WERI-Rb-1 (cell line): ENCODE measurements at regions not wholly inside any gene's neighbourhood (a gene's known extent, or its start where the extent isn't known, plus 50 kb on each side); places are given as distances from the start of the nearest gene placed in this dataset.

Experiments
- DNase-seq: peaks from one replicate; pipeline ENCODE4 v3.0.0-alpha.2; 2020
- H3K27ac ChIP-seq: fragments of 250-450 bp; sonication (Bioruptor Pico); 2 replicates; pipeline ENCODE4 v1.5.1; 2020; ENCODE audit warnings: mild to moderate bottlenecking, moderate library complexity
- H3K27me3 ChIP-seq: fragments of 250-450 bp; sonication (Bioruptor Pico); 2 replicates; pipeline ENCODE4 v1.5.1; 2021; ENCODE audit warnings: mild to moderate bottlenecking, low read depth, moderate library complexity; ENCODE audit not compliant: insufficient read depth, severe bottlenecking
- H3K36me3 ChIP-seq: fragments of 250-450 bp; sonication (Bioruptor Pico); 2 replicates; pipeline ENCODE4 v1.5.1; 2020; ENCODE audit warnings: mild to moderate bottlenecking, moderate library complexity
- H3K4me3 ChIP-seq: 2 replicates; pipeline ENCODE4 v1.5.1; 2011; ENCODE audit warnings: low read depth, mild to moderate bottlenecking, control low read depth, low read length
- H3K9me3 ChIP-seq: fragments of 250-450 bp; sonication (Bioruptor Pico); 2 replicates; pipeline ENCODE4 v1.5.1; 2021; ENCODE audit warnings: mild to moderate bottlenecking, moderate library complexity; ENCODE audit not compliant: severe bottlenecking
- CTCF ChIP-seq: IDR thresholded peaks from 2 replicates; pipeline ENCODE4 v1.5.1; 2011; ENCODE audit warnings: low read depth, mild to moderate bottlenecking, control low read depth, inconsistent platforms, low read length

DNA sequence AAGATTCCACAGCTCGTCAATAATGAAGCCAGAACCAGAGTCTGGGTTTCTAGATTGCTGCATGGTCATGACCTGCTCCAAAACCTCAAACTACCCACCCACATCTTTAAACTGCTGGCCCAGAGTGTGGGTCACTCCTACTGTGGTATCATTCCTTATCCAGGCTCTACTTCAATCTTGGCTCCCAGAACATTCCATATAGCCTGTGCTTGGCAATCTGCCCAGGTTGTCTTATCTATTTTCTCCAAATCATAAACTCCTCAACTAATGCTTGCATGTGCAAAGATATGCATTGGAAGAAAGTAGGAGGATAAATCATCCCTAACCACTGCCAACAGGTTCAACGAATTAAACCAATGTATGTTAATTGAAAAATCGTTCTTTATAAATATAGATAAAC is 169.7 kb downstream of the ANXA2 start:
- Histone ChIP-seq H3K36me3 (no peaks in the 10 kb centered on the region), H3K4me3 (no peak overlapping the region), H3K9me3 (no peaks in the 10 kb centered on the region), H3K27ac (no peak overlapping the region), H3K27me3 (no peaks in the 10 kb centered on the region)
- DNase-seq, result no peak
- TF ChIP-seq CTCF, result no peak

DNA sequence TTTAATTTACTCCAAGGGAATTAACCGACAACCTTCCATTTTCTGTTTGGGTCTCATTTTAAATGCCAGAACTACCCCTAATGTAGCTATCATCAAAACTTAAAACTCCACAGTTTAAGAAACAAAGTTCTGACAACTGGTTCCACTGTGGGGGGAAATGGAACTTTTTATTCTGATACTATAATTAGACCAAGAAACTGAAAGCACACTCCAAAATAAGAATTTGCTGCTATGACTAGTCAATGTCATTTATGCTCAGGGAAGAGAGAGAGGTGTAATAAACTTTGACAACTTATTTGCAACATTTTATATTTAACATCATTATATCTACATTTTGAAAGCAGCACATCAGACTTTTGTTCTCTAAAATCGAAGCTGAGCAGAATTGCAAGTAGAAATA is 169.2 kb downstream of the ANXA2 start:
- DNase-seq, result no peak
- TF ChIP-seq CTCF, result no peak
- H3K27me3 ChIP-seq, result no peaks in the 10 kb centered on the region

DNA sequence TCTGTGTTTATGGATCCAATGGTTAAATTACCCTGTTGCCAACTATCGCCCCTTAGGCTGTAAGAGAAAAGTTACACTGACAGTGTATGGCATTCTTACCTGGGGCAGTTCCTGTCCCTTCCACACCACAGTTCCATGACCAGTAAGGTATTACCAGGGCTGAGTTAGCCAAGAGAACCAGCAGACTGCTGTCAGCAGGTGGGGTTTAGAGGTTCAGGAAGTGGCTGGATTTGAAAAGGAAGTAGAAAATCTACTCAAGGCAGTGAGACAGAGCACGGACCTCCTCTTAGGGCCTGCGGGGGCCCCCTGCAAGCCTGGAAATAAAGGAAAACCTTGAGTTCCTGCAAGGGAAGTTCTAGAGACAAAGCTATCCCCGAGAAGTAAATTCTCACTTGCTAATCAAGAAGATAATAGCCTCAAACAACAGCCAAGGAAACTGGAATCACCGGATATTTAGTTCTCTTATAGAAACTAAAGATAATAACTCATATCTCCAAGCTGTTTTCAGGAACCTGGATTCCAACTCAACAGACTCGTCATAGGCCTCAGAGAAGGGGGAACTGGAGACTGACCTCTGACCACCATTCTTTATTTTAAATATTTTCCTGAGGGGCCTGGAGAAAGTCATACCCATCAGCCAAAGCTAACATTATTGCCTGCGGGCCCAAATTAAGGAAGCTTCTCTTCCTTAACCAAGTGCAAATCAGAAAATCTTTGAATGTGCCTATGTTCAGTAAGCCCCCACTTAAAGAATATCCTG is 161.7 kb downstream of the ANXA2 start:
- no peaks in the 10 kb centered on the region for H3K36me3 ChIP-seq
- no peak for DNase-seq
- H3K27me3 ChIP-seq, result no peaks in the 10 kb centered on the region
- no peak overlapping the region for H3K4me3 ChIP-seq
- no peak for TF ChIP-seq CTCF
- H3K27ac ChIP-seq, result no peak overlapping the region
- no peaks in the 10 kb centered on the region for H3K9me3 ChIP-seq

More for the DNA sequence above, 169.2 kb downstream of the ANXA2 start:
- H3K4me3 ChIP-seq, result no peak overlapping the region
- H3K9me3 ChIP-seq, result no peaks in the 10 kb centered on the region
- no peak overlapping the region for H3K27ac ChIP-seq
- H3K36me3 ChIP-seq, result no peaks in the 10 kb centered on the region

- Histone ChIP-seq H3K27me3 (no peaks in the 10 kb centered on the region), H3K27ac (no peak overlapping the region), H3K4me3 (no peak overlapping the region), H3K9me3 (no peaks in the 10 kb centered on the region), H3K36me3 (no peaks in the 10 kb centered on the region)
- DNase-seq, result no peak
- TF ChIP-seq CTCF, result no peak
Observed at GRCh38 chr15:60237446-60237845, 160.3 kb downstream of the ANXA2 start.

DNA sequence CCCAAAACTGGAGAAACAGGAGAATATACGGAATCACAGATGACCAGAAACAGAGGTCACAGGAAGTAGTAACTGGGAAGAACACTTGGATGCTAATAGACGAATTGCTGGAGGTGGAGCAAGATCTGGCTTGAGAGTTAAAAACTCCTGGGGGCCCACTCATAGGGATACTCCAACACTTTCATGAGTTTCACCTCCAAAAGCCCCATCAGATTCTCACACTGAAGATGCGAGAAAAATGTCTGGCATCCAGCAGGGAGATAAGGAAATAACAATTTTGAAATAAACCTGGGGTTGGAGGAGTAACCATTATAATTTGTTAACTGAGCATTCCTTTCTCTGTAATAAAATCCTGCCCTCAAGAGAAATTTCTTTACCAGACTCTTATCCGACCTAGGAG is 154.0 kb downstream of the ANXA2 start:
- H3K36me3 ChIP-seq, result no peaks in the 10 kb centered on the region

More for the DNA sequence above, 154.0 kb downstream of the ANXA2 start:
- H3K27ac ChIP-seq, result no peak overlapping the region
- no peak for DNase-seq
- TF ChIP-seq CTCF, result no peak
- H3K9me3 ChIP-seq, result no peaks in the 10 kb centered on the region
- H3K27me3 ChIP-seq, result no peaks in the 10 kb centered on the region
- H3K4me3 ChIP-seq, result no peak overlapping the region
